Astrocyte (in vitro differentiated cells and primary cell): ENCODE measurements at regions not wholly inside any gene's neighbourhood (a gene's known extent, or its start where the extent isn't known, plus 50 kb on each side); places are given as distances from the start of the nearest gene placed in this dataset.

Source experiments
- CTCF ChIP-seq: IDR thresholded peaks from 2 replicates; pipeline ENCODE4 v1.5.1; 2011; ENCODE audit warnings: low read depth, mild to moderate bottlenecking, inconsistent platforms, low read length, moderate library complexity; ENCODE audit not compliant: insufficient read depth
- EZH2 ChIP-seq: IDR thresholded peaks from 2 replicates; pipeline ENCODE4 v1.6.1; 2012; ENCODE audit warnings: mild to moderate bottlenecking, low read length, inconsistent platforms; ENCODE audit not compliant: insufficient read depth

- TF ChIP-seq EZH2 (no peak), CTCF (no peak)
Observed at GRCh38 chr13:36528105-36528504, 95.8 kb downstream of the CCNA1 start.
